Type B pancreatic cell (in vitro differentiated cells): ENCODE measurements at regions not wholly inside any gene's neighbourhood (a gene's known extent, or its start where the extent isn't known, plus 50 kb on each side); places are given as distances from the start of the nearest gene placed in this dataset.

Experiments
- DNase-seq: peaks from one replicate; pipeline ENCODE4 v3.0.0; 2021; ENCODE audit warnings: mixed read lengths; ENCODE audit not compliant: unreplicated experiment; ENCODE audit errors: extremely low spot score
- H3K27ac Mint-ChIP-seq: 2 replicates; pipeline ENCODE4 v1.8.0; 2021; ENCODE audit warnings: mild to moderate bottlenecking, mixed read lengths
- H3K27me3 Mint-ChIP-seq: 2 replicates; pipeline ENCODE4 v1.8.0; 2021; ENCODE audit warnings: mixed read lengths
- H3K36me3 Mint-ChIP-seq: 2 replicates; pipeline ENCODE4 v1.8.0; 2021; ENCODE audit warnings: mixed read lengths
- H3K4me1 Mint-ChIP-seq: one replicate; pipeline ENCODE4 v1.8.0; 2021; ENCODE audit warnings: mixed read lengths; ENCODE audit not compliant: unreplicated experiment
- H3K4me3 Mint-ChIP-seq: 2 replicates; pipeline ENCODE4 v1.8.0; 2021; ENCODE audit warnings: mild to moderate bottlenecking, mixed read lengths
- H3K9me3 Mint-ChIP-seq: 2 replicates; pipeline ENCODE4 v1.8.0; 2021; ENCODE audit warnings: mixed read lengths
- TF ChIP-seq, protein P1 (sequence below): fragments of 200-600 bp; sonication (generic); conservative IDR thresholded peaks from 2 replicates; pipeline ENCODE4 v1.5.0; 2021; ENCODE audit warnings: antibody characterized with exemption, mild to moderate bottlenecking

DNA sequence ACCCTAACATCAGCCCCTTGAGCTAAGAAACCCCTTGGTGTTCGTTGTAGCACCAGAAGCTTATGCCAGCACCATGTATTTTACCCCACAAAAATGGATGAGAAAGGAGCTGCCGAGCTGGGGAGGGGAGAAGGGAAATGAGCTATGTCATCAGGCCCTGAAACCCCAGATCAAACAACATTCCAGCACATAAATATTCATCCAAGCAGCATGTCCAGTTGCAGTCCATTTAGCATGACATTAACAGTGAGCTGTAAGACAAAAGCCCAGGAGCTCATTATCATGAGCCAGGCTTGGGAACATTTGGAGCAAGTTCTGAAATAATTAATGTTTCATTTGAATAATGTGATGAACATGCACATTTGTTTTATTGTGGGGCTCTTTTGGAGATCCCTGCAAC lies 630.1 kb upstream of the TMEM132C start:
- peaks cover 6% of the 10 kb centered on the region for H3K4me1 Mint-ChIP-seq
- TF ChIP-seq, protein P1, sequence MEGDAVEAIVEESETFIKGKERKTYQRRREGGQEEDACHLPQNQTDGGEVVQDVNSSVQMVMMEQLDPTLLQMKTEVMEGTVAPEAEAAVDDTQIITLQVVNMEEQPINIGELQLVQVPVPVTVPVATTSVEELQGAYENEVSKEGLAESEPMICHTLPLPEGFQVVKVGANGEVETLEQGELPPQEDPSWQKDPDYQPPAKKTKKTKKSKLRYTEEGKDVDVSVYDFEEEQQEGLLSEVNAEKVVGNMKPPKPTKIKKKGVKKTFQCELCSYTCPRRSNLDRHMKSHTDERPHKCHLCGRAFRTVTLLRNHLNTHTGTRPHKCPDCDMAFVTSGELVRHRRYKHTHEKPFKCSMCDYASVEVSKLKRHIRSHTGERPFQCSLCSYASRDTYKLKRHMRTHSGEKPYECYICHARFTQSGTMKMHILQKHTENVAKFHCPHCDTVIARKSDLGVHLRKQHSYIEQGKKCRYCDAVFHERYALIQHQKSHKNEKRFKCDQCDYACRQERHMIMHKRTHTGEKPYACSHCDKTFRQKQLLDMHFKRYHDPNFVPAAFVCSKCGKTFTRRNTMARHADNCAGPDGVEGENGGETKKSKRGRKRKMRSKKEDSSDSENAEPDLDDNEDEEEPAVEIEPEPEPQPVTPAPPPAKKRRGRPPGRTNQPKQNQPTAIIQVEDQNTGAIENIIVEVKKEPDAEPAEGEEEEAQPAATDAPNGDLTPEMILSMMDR, result no peak
- DNase-seq, result no peak
- H3K27ac Mint-ChIP-seq, result no peak overlapping the region
- H3K9me3 Mint-ChIP-seq, result no peaks in the 10 kb centered on the region
- H3K4me3 Mint-ChIP-seq, result no peak overlapping the region
- no peaks in the 10 kb centered on the region for H3K36me3 Mint-ChIP-seq
- H3K27me3 Mint-ChIP-seq, result peaks cover 3% of the 10 kb centered on the region

DNA sequence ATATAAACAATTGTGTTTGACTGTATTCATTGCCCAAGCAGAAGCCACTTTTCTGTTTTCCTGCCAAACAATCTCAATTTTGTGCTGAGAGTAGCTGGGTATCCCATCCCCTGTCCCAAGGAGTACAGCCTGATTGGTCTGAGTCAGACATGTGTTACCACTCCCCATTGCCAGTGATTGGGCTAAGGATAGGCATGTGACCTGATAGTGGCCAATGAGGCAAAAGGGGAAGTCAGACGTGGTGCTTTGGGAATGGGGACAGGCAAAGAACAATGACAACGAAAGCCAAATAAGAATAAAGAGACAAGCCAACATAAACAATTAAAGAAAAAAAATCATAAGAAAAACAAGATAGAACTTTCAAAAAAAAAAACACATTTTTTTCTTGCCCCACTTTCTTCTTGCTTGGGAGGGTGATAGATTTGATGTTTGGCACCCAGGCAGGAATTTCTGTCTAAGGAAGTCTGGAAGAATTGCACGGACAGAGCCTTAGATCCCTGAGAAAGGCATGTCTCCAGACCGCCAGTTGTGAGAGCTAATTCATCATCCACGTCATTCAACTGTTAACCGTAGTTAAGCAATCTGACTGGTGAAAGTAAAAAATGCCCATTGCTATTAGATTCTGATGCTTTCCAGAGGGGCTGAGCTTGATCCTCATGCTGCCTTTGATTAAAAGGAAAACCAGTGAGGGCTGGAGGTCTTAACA lies 626.6 kb upstream of the TMEM132C start:
- Mint-ChIP-seq H3K27ac (no peak overlapping the region), H3K36me3 (no peaks in the 10 kb centered on the region), H3K9me3 (peaks cover 5% of the 10 kb centered on the region), H3K27me3 (no peaks in the 10 kb centered on the region), H3K4me1 (peaks cover 6% of the 10 kb centered on the region), H3K4me3 (no peak overlapping the region)
- DNase-seq, result no peak
- TF ChIP-seq, protein P1, result no peak

DNA sequence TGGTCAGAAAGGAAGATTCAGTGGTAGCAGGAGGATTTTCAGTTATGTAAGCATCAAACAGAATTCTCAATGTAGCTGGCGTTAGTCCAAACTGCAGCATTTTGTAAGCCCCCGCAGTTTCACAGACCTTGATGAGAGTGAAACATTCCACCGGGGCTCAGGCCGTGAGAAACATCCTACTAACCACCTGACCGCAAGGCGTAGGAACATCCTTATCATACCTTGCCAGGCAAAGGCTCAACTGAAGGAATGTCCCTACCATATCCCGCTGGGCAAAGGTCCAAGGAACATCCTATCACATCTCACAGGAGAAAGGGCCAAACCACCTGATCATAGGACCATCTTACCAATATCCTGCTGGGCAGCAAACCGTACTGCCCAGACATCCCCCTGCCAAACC lies 624.8 kb upstream of the TMEM132C start:
- H3K9me3 Mint-ChIP-seq, result peaks cover 5% of the 10 kb centered on the region
- H3K36me3 Mint-ChIP-seq, result no peaks in the 10 kb centered on the region
- no peaks in the 10 kb centered on the region for H3K27me3 Mint-ChIP-seq
- TF ChIP-seq, protein P1, result no peak
- no peak overlapping the region for H3K27ac Mint-ChIP-seq
- H3K4me1 Mint-ChIP-seq, result peaks cover 6% of the 10 kb centered on the region
- no peak overlapping the region for H3K4me3 Mint-ChIP-seq
- DNase-seq, result no peak

DNA sequence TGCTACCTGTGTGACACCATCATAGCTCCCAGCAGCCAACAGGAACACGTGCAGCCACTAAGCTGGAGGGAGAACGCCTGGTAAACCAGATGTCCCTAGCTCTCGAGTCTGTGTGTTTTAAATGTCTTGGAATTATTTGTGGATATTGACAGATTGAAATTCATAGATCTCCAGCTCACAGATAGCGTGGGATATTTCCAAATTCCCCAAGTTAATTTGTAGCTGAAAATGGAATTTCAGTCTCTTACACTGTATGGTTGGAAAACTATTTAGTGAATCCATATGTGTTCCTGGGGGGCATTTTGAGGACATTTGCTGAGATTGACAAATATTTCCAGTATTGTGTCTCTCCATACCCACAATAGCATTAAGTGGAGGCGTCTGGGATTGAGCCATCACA lies 618.6 kb upstream of the TMEM132C start:
- Mint-ChIP-seq H3K27ac (no peak overlapping the region), H3K9me3 (peaks cover 5% of the 10 kb centered on the region), H3K27me3 (no peaks in the 10 kb centered on the region), H3K4me1 (no peaks in the 10 kb centered on the region), H3K36me3 (no peaks in the 10 kb centered on the region), H3K4me3 (no peak overlapping the region)
- TF ChIP-seq, protein P1, result no peak
- DNase-seq, result no peak

DNA sequence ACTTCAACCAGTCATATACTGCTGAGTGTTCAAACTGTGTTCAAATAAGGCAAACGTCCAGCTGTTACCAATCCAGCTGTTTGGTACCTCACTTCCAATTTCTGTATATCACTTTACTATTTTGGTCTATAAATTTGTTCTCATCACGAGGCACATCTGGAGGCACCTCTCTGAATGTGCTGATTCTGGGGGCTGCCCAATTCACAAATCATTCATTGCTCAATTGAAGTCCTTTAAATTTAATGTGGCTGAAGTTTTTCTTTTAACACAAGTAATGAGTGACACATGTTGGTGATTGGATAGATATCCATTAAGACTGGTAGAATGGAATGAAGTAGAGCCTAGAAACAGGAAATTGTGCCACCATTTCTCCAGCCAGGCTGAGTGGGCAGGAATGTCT lies 617.0 kb upstream of the TMEM132C start:
- no peaks in the 10 kb centered on the region for H3K4me1 Mint-ChIP-seq
- H3K9me3 Mint-ChIP-seq, result peaks cover 5% of the 10 kb centered on the region
- no peak overlapping the region for H3K4me3 Mint-ChIP-seq
- H3K27ac Mint-ChIP-seq, result no peak overlapping the region
- TF ChIP-seq, protein P1, result no peak
- H3K27me3 Mint-ChIP-seq, result no peaks in the 10 kb centered on the region
- H3K36me3 Mint-ChIP-seq, result no peaks in the 10 kb centered on the region
- no peak for DNase-seq

DNA sequence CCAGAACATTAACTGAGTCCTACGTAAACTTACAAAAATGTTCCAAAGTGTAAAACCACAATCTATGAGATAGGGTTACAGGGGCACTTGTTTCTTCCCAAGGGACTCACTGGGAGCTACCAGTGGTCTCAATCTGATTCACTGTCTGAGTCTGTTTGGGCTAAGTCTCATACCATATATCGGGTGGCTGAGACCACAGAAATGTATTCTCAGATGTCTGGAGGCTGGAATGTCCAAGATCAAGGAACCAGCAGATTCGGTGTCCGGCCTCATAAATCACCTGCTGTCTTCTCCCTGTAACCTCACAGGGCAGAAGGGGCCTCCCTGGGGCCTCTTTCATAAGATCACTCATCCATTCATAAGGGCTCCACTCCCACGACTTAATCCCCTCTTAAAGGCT lies 616.3 kb upstream of the TMEM132C start:
- Mint-ChIP-seq H3K9me3 (peaks cover 5% of the 10 kb centered on the region), H3K27ac (no peak overlapping the region), H3K4me1 (no peaks in the 10 kb centered on the region), H3K36me3 (no peaks in the 10 kb centered on the region), H3K27me3 (no peaks in the 10 kb centered on the region), H3K4me3 (no peak overlapping the region)
- DNase-seq, result no peak
- TF ChIP-seq, protein P1, result no peak
